Stimulated activated CD4-positive, alpha-beta T cell treated with anti-CD3 and anti-CD28 coated beads, Interleukin-15, amount 100 ng/mL, for 48 hours (primary cell): ENCODE measurements at regions not wholly inside any gene's neighbourhood (a gene's known extent, or its start where the extent isn't known, plus 50 kb on each side); places are given as distances from the start of the nearest gene placed in this dataset.

Source experiments
- DNase-seq, 2 donors: peaks; one replicate each; pipeline ENCODE4 v3.0.0-alpha.2; 2020; ENCODE audit warnings: low read depth in 2 of 2

GRCh38 chr9:79257228-79257781, 314.5 kb upstream of the TLE4 start:
- DNase-seq, result no peak

GRCh38 chr9:79257790-79258351, 313.9 kb upstream of the TLE4 start:
- DNase-seq, result no peak

- DNase-seq, result no peak
Observed at GRCh38 chr9:79259858-79260257, 311.9 kb upstream of the TLE4 start.

- no peak for DNase-seq
Observed at GRCh38 chr9:79263628-79264027, 308.1 kb upstream of the TLE4 start.

GRCh38 chr9:79264041-79264440, 307.7 kb upstream of the TLE4 start:
- no peak for DNase-seq

GRCh38 chr9:79264511-79265355, 307.0 kb upstream of the TLE4 start:
- no peak for DNase-seq

GRCh38 chr9:79266986-79267385, 304.8 kb upstream of the TLE4 start:
- no peak for DNase-seq

GRCh38 chr9:79268806-79269205, 303.0 kb upstream of the TLE4 start:
- no peak for DNase-seq

GRCh38 chr9:79273311-79273710, 298.5 kb upstream of the TLE4 start:
- no peak for DNase-seq

GRCh38 chr9:79279356-79279755, 292.4 kb upstream of the TLE4 start:
- no peak for DNase-seq

GRCh38 chr9:79280691-79281090, 291.1 kb upstream of the TLE4 start:
- DNase-seq, result no peak

- DNase-seq, result no peak
Observed at GRCh38 chr9:79284081-79284480, 287.7 kb upstream of the TLE4 start.

- DNase-seq, result no peak
Observed at GRCh38 chr9:79286992-79287707, 284.6 kb upstream of the TLE4 start.

GRCh38 chr9:79287708-79288290, 284.0 kb upstream of the TLE4 start:
- no peak for DNase-seq

GRCh38 chr9:79289856-79290255, 281.9 kb upstream of the TLE4 start:
- no peak for DNase-seq

GRCh38 chr9:79292731-79293280, 279.0 kb upstream of the TLE4 start:
- DNase-seq, result no peak

- DNase-seq, result no peak
Observed at GRCh38 chr9:79300068-79300467, 271.7 kb upstream of the TLE4 start.

GRCh38 chr9:79301085-79301484, 270.7 kb upstream of the TLE4 start:
- DNase-seq, result no peak

GRCh38 chr9:79301551-79302391, 270.0 kb upstream of the TLE4 start:
- no peak for DNase-seq

- no peak for DNase-seq
Observed at GRCh38 chr9:79302569-79302968, 269.2 kb upstream of the TLE4 start.

- no peak for DNase-seq
Observed at GRCh38 chr9:79308012-79308411, 263.8 kb upstream of the TLE4 start.
